Left ventricle myocardium superior (tissue), 1 donor: ENCODE measurements at regions not wholly inside any gene's neighbourhood (a gene's known extent, or its start where the extent isn't known, plus 50 kb on each side); places are given as distances from the start of the nearest gene placed in this dataset.

ENCODE experiments used
- ATAC-seq: fragments of 200-7000 bp; cut with Tn5 transposase; one replicate; pipeline ENCODE4 v1.9.1; 2020; ENCODE audit warnings: mild to moderate bottlenecking, moderate library complexity
- DNase-seq: peaks from one replicate; pipeline ENCODE4 v3.0.0-alpha.2; 2020
- intact Hi-C: fragments of 100-400 bp; cut with micrococcal nuclease; formaldehyde crosslinking; loops from one replicate; pipeline ENCODE4 v1.11.0; 2022
- donor health status: DM: no; HTN: yes; CAD: no; lungs with severe emphysema.

- no peak for DNase-seq
- intact Hi-C loops, result no loop called here
- no peak for ATAC-seq
Measured at GRCh38 chr13:82698941-82699340, 1183.3 kb downstream of the SLITRK1 start.

DNA sequence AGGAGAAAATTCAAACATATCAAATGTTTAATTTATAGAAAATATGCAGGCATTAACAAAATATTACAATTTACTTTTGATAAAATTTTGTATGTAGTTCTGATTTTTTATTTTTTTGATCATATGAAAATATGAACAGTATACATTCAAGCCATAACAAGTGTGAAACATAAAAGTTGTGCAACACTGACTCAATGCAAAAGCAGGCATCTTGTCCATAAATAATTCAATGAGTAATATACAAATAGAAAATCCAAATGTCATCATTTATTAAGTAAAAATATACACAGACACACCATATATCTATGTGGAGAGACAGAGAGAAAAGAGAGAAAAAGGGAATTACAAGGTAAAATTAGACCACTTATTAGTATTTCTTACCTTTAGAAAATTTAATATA, 1183.9 kb downstream of the SLITRK1 start:
- DNase-seq (no peak), ATAC-seq (no peak)
- intact Hi-C loops, result no loop called here

DNA sequence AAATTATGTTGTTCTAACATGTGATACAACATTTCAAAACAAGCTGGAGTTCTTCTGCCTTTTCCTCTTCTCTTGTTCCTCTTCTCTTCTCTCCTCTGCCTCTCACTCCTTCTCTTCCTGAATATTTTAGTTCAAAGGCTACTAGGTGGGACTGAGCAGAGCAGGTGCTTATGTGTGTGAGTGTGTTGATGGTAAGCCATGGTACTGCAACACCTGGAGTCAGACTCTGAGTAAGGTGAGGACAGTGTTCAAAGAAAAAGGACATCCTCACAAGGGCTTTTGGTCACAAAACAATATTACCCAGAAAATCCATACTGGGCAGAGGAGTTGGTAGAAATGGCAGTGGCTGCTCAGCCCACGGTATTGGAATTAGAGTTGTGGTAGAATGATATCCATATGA, 1188.7 kb downstream of the SLITRK1 start:
- DNase-seq, result no peak
- no peak for ATAC-seq
- intact Hi-C loops, result no loop called here

- no peak for ATAC-seq
- intact Hi-C loops, result no loop called here
Measured at GRCh38 chr13:82688400-82688994, 1193.8 kb downstream of the SLITRK1 start.

DNA sequence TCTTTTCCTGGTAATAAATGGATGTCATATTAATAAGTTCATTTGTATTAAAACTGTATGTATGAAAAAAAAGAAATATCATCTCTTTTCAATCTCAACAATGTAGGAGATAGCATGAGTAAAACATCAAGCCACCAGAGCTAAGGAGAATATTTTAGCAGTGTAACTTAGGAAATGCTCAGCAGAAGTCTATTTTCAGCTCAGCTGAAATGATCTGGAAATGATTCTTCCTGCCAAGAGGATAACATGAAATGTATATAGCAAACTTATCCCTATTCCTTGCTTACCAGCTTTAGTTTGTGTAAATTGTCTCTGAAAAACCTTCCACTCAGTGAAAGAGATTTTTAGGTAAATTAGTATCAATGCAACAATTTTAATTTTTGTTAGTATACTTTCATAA, 1194.4 kb downstream of the SLITRK1 start:
- DNase-seq (no peak), ATAC-seq (no peak)
- intact Hi-C loops, result no loop called here

More at GRCh38 chr13:82688400-82688994, 1193.8 kb downstream of the SLITRK1 start:
- DNase-seq, result no peak

- no peak for ATAC-seq
- intact Hi-C loops, result no loop called here
- no peak for DNase-seq
Measured at GRCh38 chr13:82681535-82681934, 1200.7 kb downstream of the SLITRK1 start.

DNA sequence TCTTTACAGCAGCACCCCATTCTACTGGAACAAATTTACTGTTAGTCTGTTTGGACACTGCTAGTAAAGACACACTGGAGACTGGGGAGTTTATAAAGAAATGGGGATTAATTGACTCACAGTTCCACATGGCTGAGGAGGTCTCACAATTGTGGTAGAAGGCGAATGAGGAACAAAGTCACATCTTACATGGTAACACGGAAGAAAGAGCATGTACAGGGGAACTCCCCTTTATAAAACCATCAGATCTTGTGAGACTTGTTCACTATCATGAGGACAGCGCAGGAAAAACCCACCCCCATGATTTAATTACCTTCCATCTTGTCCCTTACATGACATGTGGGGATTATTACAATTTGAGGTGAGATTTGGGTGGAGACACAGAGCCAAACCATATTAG, 1204.2 kb downstream of the SLITRK1 start:
- intact Hi-C loops, result no loop called here
- no peak for ATAC-seq
- no peak for DNase-seq

- intact Hi-C loops, result no loop called here
- no peak for ATAC-seq
- no peak for DNase-seq
Measured at GRCh38 chr13:82675024-82675423, 1207.2 kb downstream of the SLITRK1 start.

- ATAC-seq (no peak), DNase-seq (no peak)
- intact Hi-C loops, result no loop called here
Measured at GRCh38 chr13:82674546-82674945, 1207.7 kb downstream of the SLITRK1 start.

DNA sequence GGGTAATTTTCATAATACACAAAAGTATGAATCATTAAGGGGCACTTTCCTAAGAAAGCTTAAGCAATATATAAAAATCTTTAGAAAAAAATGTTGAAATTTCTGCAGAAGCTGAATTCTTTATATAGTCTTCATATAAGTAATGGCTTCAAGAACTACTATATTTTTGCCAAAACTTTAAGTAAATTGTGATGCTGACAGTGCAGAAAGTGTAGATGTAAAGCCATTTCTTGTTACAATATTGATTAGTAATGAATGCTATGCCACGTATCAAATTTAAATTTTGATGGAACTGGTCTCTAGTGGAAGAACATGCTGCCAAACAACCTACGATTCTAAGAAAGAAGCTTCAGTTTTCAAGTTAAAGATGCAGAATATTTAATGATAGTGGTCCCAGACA, 1210.0 kb downstream of the SLITRK1 start:
- intact Hi-C loops, result no loop called here
- ATAC-seq, result no peak
- no peak for DNase-seq

- intact Hi-C loops, result no loop called here
- no peak for ATAC-seq
- no peak for DNase-seq
Measured at GRCh38 chr13:82664183-82664582, 1218.1 kb downstream of the SLITRK1 start.

DNA sequence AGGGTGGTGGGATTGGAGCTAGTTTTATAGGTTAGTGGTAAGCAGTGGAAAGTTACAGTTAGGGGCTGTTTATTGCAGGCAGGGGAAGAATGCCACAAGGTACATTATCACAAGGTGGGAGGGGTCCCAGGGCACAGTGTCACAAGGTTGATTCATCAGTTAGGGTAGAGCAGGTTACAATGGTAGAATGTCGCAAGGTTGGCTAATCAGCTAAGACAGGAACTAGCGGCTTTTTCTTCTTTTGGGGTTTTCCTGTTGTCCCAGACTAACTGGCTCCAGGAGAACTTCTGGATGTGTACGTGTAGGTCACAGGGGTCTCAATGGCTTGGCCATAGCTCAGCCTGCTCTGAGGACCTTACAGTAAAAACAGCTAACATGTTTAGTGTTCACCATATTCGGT, 1221.1 kb downstream of the SLITRK1 start:
- DNase-seq, result no peak
- intact Hi-C loops, result no loop called here
- no peak for ATAC-seq

GRCh38 chr13:82658811-82659210, 1223.5 kb downstream of the SLITRK1 start:
- intact Hi-C loops, result no loop called here
- no peak for ATAC-seq
- no peak for DNase-seq

DNA sequence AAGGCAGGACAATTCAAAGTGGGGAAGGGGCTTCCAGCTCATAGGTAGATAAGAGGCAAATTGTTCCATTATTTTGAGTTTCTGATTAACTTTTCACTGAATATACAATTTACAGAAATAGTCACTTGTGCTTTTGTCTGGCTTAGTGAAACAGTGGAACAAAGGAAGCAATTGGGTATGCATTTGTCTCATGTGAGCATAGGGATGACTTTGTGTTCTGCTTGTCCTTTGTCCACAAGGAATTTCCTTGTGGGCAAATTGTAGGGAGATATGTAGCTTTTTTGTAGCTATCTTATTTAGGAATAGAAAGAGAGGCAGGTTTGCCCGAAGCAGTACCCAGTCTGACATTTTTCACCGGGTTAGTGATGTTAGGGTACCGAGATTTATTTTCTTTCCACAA, 1224.8 kb downstream of the SLITRK1 start:
- ATAC-seq, result no peak
- no peak for DNase-seq
- intact Hi-C loops, result no loop called here

- DNase-seq, result peak; percentile 83
- peak; percentile 100 for ATAC-seq
- intact Hi-C loops, result no loop called here
Measured at GRCh38 chr13:82654861-82655855, 1227.1 kb downstream of the SLITRK1 start.

DNA sequence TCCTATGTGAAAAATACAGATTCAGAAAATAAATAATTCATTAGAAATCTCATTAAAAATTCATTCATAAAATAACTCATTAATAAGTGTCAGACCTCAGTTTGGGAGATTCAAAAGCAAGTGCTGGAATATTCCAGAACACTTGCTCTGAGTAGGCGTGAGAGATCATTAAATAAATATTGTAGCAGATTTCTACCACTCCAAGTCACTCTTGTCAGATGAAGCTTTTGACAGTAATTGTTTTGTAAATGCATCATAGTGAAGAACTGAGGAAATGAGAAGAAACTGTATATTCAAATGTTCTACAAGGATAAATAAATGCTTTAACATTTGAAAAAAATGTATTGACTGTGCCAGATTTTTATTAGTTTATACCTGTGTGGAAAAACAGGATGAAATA, 1228.1 kb downstream of the SLITRK1 start:
- intact Hi-C loops, result no loop called here
- DNase-seq, result no peak
- no peak for ATAC-seq

- no peak for ATAC-seq
- no peak for DNase-seq
- intact Hi-C loops, result no loop called here
Measured at GRCh38 chr13:82647540-82647939, 1234.7 kb downstream of the SLITRK1 start.

DNA sequence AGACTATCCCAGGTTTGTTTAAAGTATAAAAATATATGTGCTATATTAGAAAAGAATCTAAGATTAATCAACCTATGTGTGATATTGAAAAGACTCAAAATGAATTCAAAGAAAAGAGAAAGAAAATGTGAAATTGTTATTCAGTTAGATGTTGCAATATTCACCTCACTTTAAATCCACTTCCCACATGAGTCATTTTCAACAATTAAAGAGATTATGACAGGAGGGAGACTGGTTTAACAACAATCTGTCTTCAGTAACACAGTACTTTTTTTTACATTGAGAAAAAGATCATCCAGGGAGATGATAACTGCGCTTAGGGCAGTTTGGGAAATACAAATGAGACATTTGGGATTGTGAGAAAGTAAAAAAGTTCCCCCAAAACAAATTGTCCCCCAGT, 1246.2 kb downstream of the SLITRK1 start:
- ATAC-seq, result no peak
- DNase-seq, result no peak
- intact Hi-C loops, result no loop called here

DNA sequence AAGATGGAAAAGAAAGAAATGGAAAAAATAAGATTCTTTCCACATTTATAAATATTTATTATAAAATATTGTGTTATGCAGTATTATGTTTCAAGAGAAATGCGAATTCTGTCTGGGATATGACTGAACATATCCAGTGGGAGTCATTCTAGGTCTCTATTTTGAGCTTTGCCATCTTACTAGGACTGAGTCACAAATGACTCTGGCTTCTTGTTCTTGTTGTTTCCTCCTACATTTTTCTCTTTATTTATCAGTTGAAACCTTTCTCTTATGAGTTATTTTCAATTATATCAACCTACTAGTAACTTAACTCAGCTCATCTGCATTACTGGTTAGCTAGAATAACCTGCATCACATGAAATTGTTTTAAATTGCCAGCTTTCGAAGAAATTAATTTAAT, 1247.3 kb downstream of the SLITRK1 start:
- intact Hi-C loops, result no loop called here
- no peak for DNase-seq
- ATAC-seq, result no peak

- ATAC-seq, result no peak
- intact Hi-C loops, result no loop called here
Measured at GRCh38 chr13:82627183-82627582, 1255.1 kb downstream of the SLITRK1 start.

DNA sequence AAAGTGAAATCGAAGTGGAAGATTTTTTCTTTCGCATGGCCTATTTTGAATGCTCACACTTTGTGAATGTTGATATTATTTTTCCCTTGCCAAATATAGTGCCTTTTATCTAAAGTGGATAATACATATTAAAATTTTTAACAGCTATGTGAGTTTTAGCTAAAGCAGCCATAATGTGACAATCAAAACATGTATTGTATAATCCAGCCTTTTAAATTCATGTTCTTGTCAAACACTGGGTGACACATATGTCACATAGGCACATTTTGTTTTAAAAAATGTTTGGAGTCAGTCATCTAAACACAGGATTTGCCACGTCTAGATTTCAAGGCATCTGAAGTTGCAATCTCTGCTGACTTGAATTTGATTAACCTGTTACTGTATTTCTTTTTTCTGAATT, 1256.6 kb downstream of the SLITRK1 start:
- intact Hi-C loops, result no loop called here

More at GRCh38 chr13:82627183-82627582, 1255.1 kb downstream of the SLITRK1 start:
- DNase-seq, result no peak

More for the DNA sequence above, 1256.6 kb downstream of the SLITRK1 start:
- ATAC-seq, result no peak
- DNase-seq, result no peak
